BJ (cell line): ENCODE measurements at regions not wholly inside any gene's neighbourhood (a gene's known extent, or its start where the extent isn't known, plus 50 kb on each side); places are given as distances from the start of the nearest gene placed in this dataset.

ENCODE experiments used
- CTCF ChIA-PET: fragments of 350-600 bp; formaldehyde crosslinking; extraction: SDS; loops from one replicate; lab custom pipeline; 2021; ENCODE audit warnings: antibody characterized with exemption, inconsistent platforms; lab: Yijun Ruan, JAX
- POLR2A ChIA-PET: fragments of 300-600 bp; sonication (Branson Sonifier 250); formaldehyde crosslinking; extraction: SDS; loops from one replicate; lab custom pipeline; 2021; ENCODE audit warnings: antibody characterized with exemption; lab: Charles Lee
- DNase-seq: peaks from one replicate; pipeline ENCODE4 v3.0.0-alpha.2; 2011; ENCODE audit warnings: low read depth
- H3K27me3 ChIP-seq: 2 replicates; pipeline ENCODE4 v1.6.0; 2011; ENCODE audit warnings: low read length; ENCODE audit not compliant: control insufficient read depth, insufficient read depth
- H3K36me3 ChIP-seq: 2 replicates; pipeline ENCODE4 v1.5.1; 2011; ENCODE audit warnings: low read length; ENCODE audit not compliant: control insufficient read depth, insufficient read depth
- H3K4me3 ChIP-seq: 2 replicates; pipeline ENCODE4 v1.5.1; 2011; ENCODE audit warnings: low read depth, mild to moderate bottlenecking, control low read depth, low read length
- TF ChIP-seq, protein P1 (sequence below): IDR thresholded peaks from 2 replicates; pipeline ENCODE4 v1.5.1; 2011; ENCODE audit warnings: low read depth, mild to moderate bottlenecking, control low read depth, inconsistent platforms, low read length, moderate library complexity; ENCODE audit not compliant: insufficient read depth

GRCh38 chr13:80577926-80578670 is 237.2 kb upstream of the SPRY2 start:
- TF ChIP-seq, protein P1, sequence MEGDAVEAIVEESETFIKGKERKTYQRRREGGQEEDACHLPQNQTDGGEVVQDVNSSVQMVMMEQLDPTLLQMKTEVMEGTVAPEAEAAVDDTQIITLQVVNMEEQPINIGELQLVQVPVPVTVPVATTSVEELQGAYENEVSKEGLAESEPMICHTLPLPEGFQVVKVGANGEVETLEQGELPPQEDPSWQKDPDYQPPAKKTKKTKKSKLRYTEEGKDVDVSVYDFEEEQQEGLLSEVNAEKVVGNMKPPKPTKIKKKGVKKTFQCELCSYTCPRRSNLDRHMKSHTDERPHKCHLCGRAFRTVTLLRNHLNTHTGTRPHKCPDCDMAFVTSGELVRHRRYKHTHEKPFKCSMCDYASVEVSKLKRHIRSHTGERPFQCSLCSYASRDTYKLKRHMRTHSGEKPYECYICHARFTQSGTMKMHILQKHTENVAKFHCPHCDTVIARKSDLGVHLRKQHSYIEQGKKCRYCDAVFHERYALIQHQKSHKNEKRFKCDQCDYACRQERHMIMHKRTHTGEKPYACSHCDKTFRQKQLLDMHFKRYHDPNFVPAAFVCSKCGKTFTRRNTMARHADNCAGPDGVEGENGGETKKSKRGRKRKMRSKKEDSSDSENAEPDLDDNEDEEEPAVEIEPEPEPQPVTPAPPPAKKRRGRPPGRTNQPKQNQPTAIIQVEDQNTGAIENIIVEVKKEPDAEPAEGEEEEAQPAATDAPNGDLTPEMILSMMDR: no peak
- ChIA-PET CTCF (no interaction called here), POLR2A (no interaction called here)
- no peak for DNase-seq
- Histone ChIP-seq H3K4me3 (no peak overlapping the region), H3K36me3 (no peaks in the 10 kb centered on the region), H3K27me3 (no peaks in the 10 kb centered on the region)

GRCh38 chr13:80577285-80577684 is 236.4 kb upstream of the SPRY2 start:
- TF ChIP-seq, protein P1: no peak
- DNase-seq: no peak
- H3K36me3 ChIP-seq: no peaks in the 10 kb centered on the region
- no peak overlapping the region for H3K4me3 ChIP-seq
- CTCF ChIA-PET: no interaction called here
- POLR2A ChIA-PET: no interaction called here
- no peaks in the 10 kb centered on the region for H3K27me3 ChIP-seq

GRCh38 chr13:80574113-80574850 is 233.4 kb upstream of the SPRY2 start:
- no peak for DNase-seq
- TF ChIP-seq, protein P1: no peak
- H3K27me3 ChIP-seq: no peaks in the 10 kb centered on the region
- no peak overlapping the region for H3K4me3 ChIP-seq
- ChIA-PET CTCF (no interaction called here), POLR2A (no interaction called here)
- H3K36me3 ChIP-seq: no peaks in the 10 kb centered on the region

GRCh38 chr13:80572923-80573316 is 232.0 kb upstream of the SPRY2 start:
- CTCF ChIA-PET: no interaction called here
- no peaks in the 10 kb centered on the region for H3K36me3 ChIP-seq
- DNase-seq: no peak
- H3K27me3 ChIP-seq: no peaks in the 10 kb centered on the region
- TF ChIP-seq, protein P1: no peak
- H3K4me3 ChIP-seq: no peak overlapping the region
- POLR2A ChIA-PET: no interaction called here

GRCh38 chr13:80572308-80572922 is 231.5 kb upstream of the SPRY2 start:
- Histone ChIP-seq H3K27me3 (no peaks in the 10 kb centered on the region), H3K36me3 (no peaks in the 10 kb centered on the region), H3K4me3 (no peak overlapping the region)
- ChIA-PET CTCF (no interaction called here), POLR2A (no interaction called here)
- TF ChIP-seq, protein P1: no peak
- no peak for DNase-seq
